BJ (cell line): ENCODE measurements at regions not wholly inside any gene's neighbourhood (a gene's known extent, or its start where the extent isn't known, plus 50 kb on each side); places are given as distances from the start of the nearest gene placed in this dataset.

Experiments
- CTCF ChIA-PET: fragments of 350-600 bp; formaldehyde crosslinking; extraction: SDS; loops from one replicate; lab custom pipeline; 2021; ENCODE audit warnings: antibody characterized with exemption, inconsistent platforms; lab: Yijun Ruan, JAX
- POLR2A ChIA-PET: fragments of 300-600 bp; sonication (Branson Sonifier 250); formaldehyde crosslinking; extraction: SDS; loops from one replicate; lab custom pipeline; 2021; ENCODE audit warnings: antibody characterized with exemption; lab: Charles Lee
- DNase-seq: peaks from one replicate; pipeline ENCODE4 v3.0.0-alpha.2; 2011; ENCODE audit warnings: low read depth
- H3K27me3 ChIP-seq: 2 replicates; pipeline ENCODE4 v1.6.0; 2011; ENCODE audit warnings: low read length; ENCODE audit not compliant: control insufficient read depth, insufficient read depth
- H3K36me3 ChIP-seq: 2 replicates; pipeline ENCODE4 v1.5.1; 2011; ENCODE audit warnings: low read length; ENCODE audit not compliant: control insufficient read depth, insufficient read depth
- H3K4me3 ChIP-seq: 2 replicates; pipeline ENCODE4 v1.5.1; 2011; ENCODE audit warnings: low read depth, mild to moderate bottlenecking, control low read depth, low read length
- TF ChIP-seq, protein P1 (sequence below): IDR thresholded peaks from 2 replicates; pipeline ENCODE4 v1.5.1; 2011; ENCODE audit warnings: low read depth, mild to moderate bottlenecking, control low read depth, inconsistent platforms, low read length, moderate library complexity; ENCODE audit not compliant: insufficient read depth

DNA sequence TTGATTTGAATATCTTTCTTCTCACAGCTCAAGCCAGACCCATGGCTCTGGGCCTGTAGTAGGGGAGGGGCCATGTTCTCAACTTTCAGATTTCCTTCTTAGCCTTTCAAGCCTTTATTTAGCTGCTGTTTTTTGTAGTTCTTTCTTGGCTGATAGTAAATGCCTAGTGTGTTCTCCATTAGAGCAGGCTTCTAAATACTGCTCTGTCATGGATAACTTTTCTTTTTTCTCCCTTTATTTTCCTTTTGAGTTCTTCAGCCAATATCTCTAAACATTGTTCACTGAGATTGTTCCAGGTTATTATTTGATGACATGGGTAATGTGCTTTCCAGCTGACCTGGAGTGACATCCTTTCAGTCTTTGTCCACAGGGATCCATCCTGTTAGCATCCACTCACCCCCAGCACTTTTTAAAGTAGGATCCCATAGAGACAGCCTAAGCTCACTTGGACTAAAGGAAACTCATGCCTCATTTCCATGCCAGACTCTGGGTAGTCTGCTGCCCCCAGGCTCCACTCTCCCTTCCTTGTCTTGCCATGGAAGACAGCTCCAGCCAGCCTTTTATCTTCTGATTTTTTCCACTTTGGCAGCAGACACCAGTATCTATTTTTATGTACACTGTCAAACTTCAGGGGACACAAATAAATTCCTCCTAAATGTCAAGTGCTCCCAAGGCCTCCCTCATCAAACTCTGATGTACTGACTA lies 645.6 kb downstream of the RNF144B start:
- no peak for DNase-seq
- TF ChIP-seq, protein P1, sequence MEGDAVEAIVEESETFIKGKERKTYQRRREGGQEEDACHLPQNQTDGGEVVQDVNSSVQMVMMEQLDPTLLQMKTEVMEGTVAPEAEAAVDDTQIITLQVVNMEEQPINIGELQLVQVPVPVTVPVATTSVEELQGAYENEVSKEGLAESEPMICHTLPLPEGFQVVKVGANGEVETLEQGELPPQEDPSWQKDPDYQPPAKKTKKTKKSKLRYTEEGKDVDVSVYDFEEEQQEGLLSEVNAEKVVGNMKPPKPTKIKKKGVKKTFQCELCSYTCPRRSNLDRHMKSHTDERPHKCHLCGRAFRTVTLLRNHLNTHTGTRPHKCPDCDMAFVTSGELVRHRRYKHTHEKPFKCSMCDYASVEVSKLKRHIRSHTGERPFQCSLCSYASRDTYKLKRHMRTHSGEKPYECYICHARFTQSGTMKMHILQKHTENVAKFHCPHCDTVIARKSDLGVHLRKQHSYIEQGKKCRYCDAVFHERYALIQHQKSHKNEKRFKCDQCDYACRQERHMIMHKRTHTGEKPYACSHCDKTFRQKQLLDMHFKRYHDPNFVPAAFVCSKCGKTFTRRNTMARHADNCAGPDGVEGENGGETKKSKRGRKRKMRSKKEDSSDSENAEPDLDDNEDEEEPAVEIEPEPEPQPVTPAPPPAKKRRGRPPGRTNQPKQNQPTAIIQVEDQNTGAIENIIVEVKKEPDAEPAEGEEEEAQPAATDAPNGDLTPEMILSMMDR: no peak
- H3K36me3 ChIP-seq: no peaks in the 10 kb centered on the region
- H3K27me3 ChIP-seq: no peaks in the 10 kb centered on the region
- no peak overlapping the region for H3K4me3 ChIP-seq
- ChIA-PET CTCF (no interaction called here), POLR2A (no interaction called here)

DNA sequence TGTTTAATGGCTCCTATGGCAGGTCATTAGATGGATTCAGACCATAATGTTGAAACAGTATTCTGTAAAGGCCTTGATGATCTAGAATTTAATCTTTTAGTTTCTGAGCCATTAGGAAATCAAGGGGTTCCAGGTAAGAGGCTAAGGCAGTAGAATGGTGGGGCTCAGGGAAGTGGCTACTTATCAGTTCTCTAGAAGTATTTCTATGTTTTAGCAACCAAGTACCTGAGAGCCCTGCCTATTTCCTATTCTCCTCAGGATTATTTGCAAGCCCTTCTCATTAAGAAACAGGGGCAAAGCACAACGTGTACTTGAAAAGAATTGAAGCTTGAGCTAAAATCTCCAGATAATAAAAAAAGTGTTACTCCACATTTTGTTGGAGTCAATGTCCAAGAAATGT lies 646.5 kb downstream of the RNF144B start:
- TF ChIP-seq, protein P1: no peak
- Histone ChIP-seq H3K27me3 (no peaks in the 10 kb centered on the region), H3K36me3 (no peaks in the 10 kb centered on the region), H3K4me3 (no peak overlapping the region)
- ChIA-PET CTCF (no interaction called here), POLR2A (no interaction called here)
- no peak for DNase-seq

DNA sequence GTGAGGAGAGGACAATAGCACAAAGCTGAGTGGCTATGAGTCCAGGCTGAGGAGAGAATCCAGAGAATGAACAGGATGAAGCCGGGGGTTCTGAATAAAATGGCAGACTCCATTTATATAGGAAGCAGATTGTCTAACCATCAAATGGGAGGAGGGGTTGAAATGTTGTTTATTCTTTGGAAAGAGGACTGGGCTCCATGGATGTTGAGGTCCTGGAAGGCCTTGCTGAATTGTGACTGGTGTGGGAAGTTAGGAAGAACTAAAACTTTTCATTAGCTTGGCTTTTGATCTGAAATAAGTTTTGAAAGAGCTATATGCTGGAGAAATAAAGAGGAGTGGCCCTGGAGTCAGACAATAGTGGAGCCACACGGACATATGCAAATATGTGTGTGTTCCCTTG lies 647.8 kb downstream of the RNF144B start:
- H3K4me3 ChIP-seq: no peak overlapping the region
- no peak for DNase-seq
- CTCF ChIA-PET: interaction anchor here (0.9 kb wide), 1 partner anchor 10 kb away, joined by 3 read pairs; no protein-coding TSS in a partner anchor
- no peaks in the 10 kb centered on the region for H3K27me3 ChIP-seq
- POLR2A ChIA-PET: no interaction called here
- no peaks in the 10 kb centered on the region for H3K36me3 ChIP-seq
- TF ChIP-seq, protein P1: no peak

DNA sequence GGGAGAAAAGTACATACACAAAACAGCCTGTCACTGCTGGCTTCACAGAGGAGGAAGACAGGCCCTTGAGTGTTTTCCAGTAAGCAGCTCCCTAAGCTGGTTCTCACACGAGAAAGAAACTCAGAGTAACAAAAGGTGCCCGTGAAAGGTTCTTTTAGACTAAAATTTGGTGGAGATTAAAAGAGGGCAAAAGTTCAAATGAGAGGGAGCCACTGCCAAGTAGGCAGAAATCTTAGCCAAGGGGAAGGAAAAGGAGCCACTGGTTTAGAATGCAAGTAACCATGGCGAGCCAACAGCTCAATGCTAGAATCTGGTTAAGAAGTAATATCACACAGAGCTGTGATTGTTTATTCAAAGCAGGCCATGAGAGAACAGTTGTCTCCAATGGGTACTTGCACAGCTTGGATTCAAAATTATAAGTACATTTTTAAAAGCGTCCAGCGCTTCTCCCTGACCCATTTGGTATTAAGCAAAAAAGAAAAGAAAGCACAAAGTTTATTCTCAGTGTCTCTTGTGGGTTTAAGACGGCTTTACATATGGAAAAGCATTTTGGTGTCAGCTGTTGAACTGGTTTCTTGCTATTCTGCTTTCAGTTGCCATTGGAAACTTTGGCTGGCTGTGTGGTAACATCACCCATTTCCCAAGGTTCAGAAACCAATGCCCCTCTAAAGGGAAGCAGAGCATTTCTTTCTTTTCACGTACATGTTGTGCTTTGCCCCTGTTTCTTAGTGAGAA lies 648.5 kb downstream of the RNF144B start:
- no peak for DNase-seq
- TF ChIP-seq, protein P1: no peak
- Histone ChIP-seq H3K27me3 (no peaks in the 10 kb centered on the region), H3K4me3 (no peak overlapping the region), H3K36me3 (no peaks in the 10 kb centered on the region)
- ChIA-PET POLR2A (no interaction called here), CTCF (interaction anchor here (0.6 to 1.2 kb wide), 4 partner anchors 9 to 629 kb away, joined by 3 to 4 read pairs (median 3); no protein-coding TSS in a partner anchor)

DNA sequence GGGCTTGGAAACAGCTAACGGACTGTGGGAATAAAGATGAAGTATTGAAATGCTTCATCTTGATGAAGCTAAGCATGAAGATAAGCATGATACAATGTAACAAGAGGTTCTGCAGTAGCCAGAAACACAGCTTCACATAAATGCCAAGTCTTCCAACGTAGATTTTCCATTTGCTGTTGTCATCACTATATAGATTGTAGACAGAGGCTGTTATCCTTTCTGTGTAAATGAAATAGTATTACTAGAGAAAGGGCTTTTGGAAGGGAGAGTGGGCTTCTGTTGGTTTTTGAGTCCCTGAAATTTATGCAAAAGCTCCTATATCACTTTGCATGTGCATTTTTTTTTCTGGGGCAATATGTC lies 649.0 kb downstream of the RNF144B start:
- TF ChIP-seq, protein P1: no peak
- POLR2A ChIA-PET: no interaction called here
- Histone ChIP-seq H3K36me3 (no peaks in the 10 kb centered on the region), H3K4me3 (no peak overlapping the region), H3K27me3 (no peaks in the 10 kb centered on the region)
- DNase-seq: no peak
- CTCF ChIA-PET: interaction anchor here (0.6 to 1.2 kb wide), 2 partner anchors 10 to 11 kb away, joined by 3 to 4 read pairs; no protein-coding TSS in a partner anchor
